SK-N-SH (cell line): ENCODE measurements at regions not wholly inside any gene's neighbourhood (a gene's known extent, or its start where the extent isn't known, plus 50 kb on each side); places are given as distances from the start of the nearest gene placed in this dataset.

ENCODE experiments used
- CTCF ChIA-PET: fragments of 300-600, 350-600 bp; formaldehyde crosslinking; extraction: SDS; loops from one replicate; lab custom pipeline; 2021; lab: Yijun Ruan, JAX
- POLR2A ChIA-PET: fragments of 350-600 bp; sonication (Branson Sonifier 250); formaldehyde crosslinking; extraction: SDS; loops from one replicate; lab custom pipeline; 2020; ENCODE audit warnings: antibody characterized with exemption, inconsistent platforms; lab: Yijun Ruan, JAX
- DNase-seq: peaks from one replicate; pipeline ENCODE4 v3.0.0; 2012
- H2AFZ ChIP-seq: fragments of 200-600 bp; sonication (generic); 2 replicates; pipeline ENCODE4 v1.8.1; 2016; ENCODE audit warnings: antibody characterized with exemption, mild to moderate bottlenecking, low read depth
- H3F3A ChIP-seq: fragments of 200-600 bp; sonication (generic); replicated peaks from 2 replicates; pipeline ENCODE3; 2016; ENCODE audit warnings: antibody characterized with exemption, mild to moderate bottlenecking; ENCODE audit not compliant: insufficient read depth
- H3K27ac ChIP-seq, 2 experiments: fragments of 200-500 bp in 1 of 2; fragments of 200-600 bp in 1 of 2; sonication (Bioruptor generic) in 1 of 2; sonication (generic), shearing (Covaris generic) in 1 of 2; 2 replicates each; pipeline versions ENCODE4 v1.5.1 to v1.6.1; 2014 to 2016; ENCODE audit warnings: low read depth in 2 of 2, inconsistent platforms in 1 of 2, low read length in 1 of 2, mild to moderate bottlenecking in 1 of 2, mixed read lengths in 1 of 2
- H3K27me3 ChIP-seq: fragments of 200-600 bp; sonication (generic), shearing (Covaris generic); 2 replicates; pipeline ENCODE4 v1.6.1; 2016; ENCODE audit warnings: mixed run types; ENCODE audit not compliant: insufficient read depth
- H3K36me3 ChIP-seq, 2 experiments: fragments of 200-500 bp in 1 of 2; fragments of 200-600 bp in 1 of 2; sonication (Bioruptor generic) in 1 of 2; sonication (generic) in 1 of 2; replicated peaks in 1 of 2; 2 replicates each; pipeline versions ENCODE3 to v1.5.1; 2014 to 2016; ENCODE audit warnings: low read length in 1 of 2, mild to moderate bottlenecking in 1 of 2; ENCODE audit not compliant: insufficient read depth in 2 of 2, control insufficient read depth in 1 of 2
- H3K4me1 ChIP-seq, 2 experiments: fragments of 200-500 bp in 1 of 2; fragments of 200-600 bp in 1 of 2; sonication (Bioruptor generic) in 1 of 2; sonication (generic), shearing (Covaris generic) in 1 of 2; 2 replicates each; pipeline versions ENCODE4 v1.5.1 to v1.6.1; 2014 to 2016; ENCODE audit warnings: low read depth in 1 of 2, low read length in 1 of 2, mixed run types in 1 of 2; ENCODE audit not compliant: insufficient read depth in 2 of 2, control insufficient read depth in 1 of 2
- H3K4me2 ChIP-seq: fragments of 200-600 bp; sonication (generic), shearing (Covaris generic); 2 replicates; pipeline ENCODE4 v1.6.1; 2017; ENCODE audit warnings: mixed run types
- H3K4me3 ChIP-seq, 2 experiments: fragments of 200-500 bp in 1 of 2; fragments of 200-600 bp in 1 of 2; sonication (Bioruptor generic) in 1 of 2; sonication (generic), shearing (Covaris generic) in 1 of 2; 2 replicates each; pipeline versions ENCODE4 v1.5.1 to v1.8.1; 2014 to 2016; ENCODE audit warnings: low read depth in 2 of 2, inconsistent platforms in 1 of 2, low read length in 1 of 2, mild to moderate bottlenecking in 1 of 2, mixed read lengths in 1 of 2, moderate library complexity in 1 of 2
- H3K79me2 ChIP-seq: fragments of 200-600 bp; sonication (generic); 2 replicates; pipeline ENCODE4 v1.8.1; 2017; ENCODE audit warnings: mild to moderate bottlenecking; ENCODE audit not compliant: insufficient read depth
- H3K9ac ChIP-seq: fragments of 200-600 bp; sonication (generic); 2 replicates; pipeline ENCODE4 v1.6.1; 2017; ENCODE audit warnings: mixed run types
- H3K9me2 ChIP-seq: fragments of 200-600 bp; sonication (generic); 2 replicates; pipeline ENCODE4 v1.6.1; 2017; ENCODE audit warnings: mixed run types
- H3K9me3 ChIP-seq: fragments of 200-600 bp; sonication (generic); 2 replicates; pipeline ENCODE4 v1.6.1; 2017; ENCODE audit warnings: mixed run types, mild to moderate bottlenecking, moderate library complexity
- H4K20me1 ChIP-seq: fragments of 200-600 bp; sonication (generic); 2 replicates; pipeline ENCODE4 v1.6.1; 2017; ENCODE audit warnings: mild to moderate bottlenecking, mixed run types; ENCODE audit not compliant: insufficient read depth
- EZH2phosphoT487 ChIP-seq: fragments of 200-600 bp; sonication (generic); IDR thresholded peaks from 2 replicates; pipeline ENCODE4 v1.6.1; 2017; ENCODE audit warnings: low read depth, mixed run types, mild to moderate bottlenecking, antibody characterized with exemption, moderate library complexity, borderline replicate concordance
- FOSL2 ChIP-seq: IDR thresholded peaks from 2 replicates; pipeline ENCODE4 v1.4.0; 2012; ENCODE audit warnings: low read depth, mild to moderate bottlenecking, moderate library complexity, borderline replicate concordance
- FOXJ3 ChIP-seq: sonication (generic); formaldehyde crosslinking; IDR thresholded peaks from 2 replicates; pipeline ENCODE4 v1.5.1; 2020; ENCODE audit warnings: mild to moderate bottlenecking, missing genetic modification reagents
- FOXM1 ChIP-seq: IDR thresholded peaks from 2 replicates; pipeline ENCODE4 v1.4.0; 2012; ENCODE audit warnings: low read depth, mild to moderate bottlenecking
- GATA2 ChIP-seq: sonication (generic); formaldehyde crosslinking; IDR thresholded peaks from 2 replicates; pipeline ENCODE4 v1.5.0; 2020; ENCODE audit warnings: mild to moderate bottlenecking, missing genetic modification reagents
- MEF2A ChIP-seq: IDR thresholded peaks from 2 replicates; pipeline ENCODE4 v1.4.0; 2012; ENCODE audit warnings: low read depth, borderline replicate concordance
- MXI1 ChIP-seq: IDR thresholded peaks from 2 replicates; pipeline ENCODE4 v1.6.1; 2012; ENCODE audit warnings: mild to moderate bottlenecking, low read depth, low read length, improper control_type of control experiment
- NFIC ChIP-seq: IDR thresholded peaks from 2 replicates; pipeline ENCODE4 v1.4.0; 2012; ENCODE audit warnings: borderline replicate concordance
- POLR2AphosphoS5 ChIP-seq: IDR thresholded peaks from 2 replicates; pipeline ENCODE4 v1.6.1; 2012; ENCODE audit warnings: low read depth, low read length
- RAD21 ChIP-seq: IDR thresholded peaks from 2 replicates; pipeline ENCODE4 v1.6.1; 2012; ENCODE audit warnings: mild to moderate bottlenecking, low read length
- RFX5 ChIP-seq: IDR thresholded peaks from 2 replicates; pipeline ENCODE4 v1.6.1; 2012; ENCODE audit warnings: mild to moderate bottlenecking, improper control_type of control experiment, low read length
- SIN3A ChIP-seq: IDR thresholded peaks from 2 replicates; pipeline ENCODE4 v1.6.1; 2012; ENCODE audit warnings: low read depth, mild to moderate bottlenecking, low read length, moderate library complexity, borderline replicate concordance
- SMC3 ChIP-seq: IDR thresholded peaks from 2 replicates; pipeline ENCODE4 v1.6.1; 2012; ENCODE audit warnings: low read depth, low read length, improper control_type of control experiment
- TCF12 ChIP-seq: IDR thresholded peaks from 2 replicates; pipeline ENCODE4 v1.4.0; 2012
- ZBTB33 ChIP-seq: IDR thresholded peaks from 2 replicates; pipeline ENCODE4 v1.4.0; 2012; ENCODE audit warnings: low read depth, borderline replicate concordance
- TF ChIP-seq, protein P1 (sequence below): IDR thresholded peaks from 2 replicates; pipeline ENCODE4; 2012
- TF ChIP-seq, protein P2 (sequence below): fragments of 150-350 bp; IDR thresholded peaks from 2 replicates; pipeline ENCODE4 v1.6.1; 2016; ENCODE audit warnings: mild to moderate bottlenecking, low read depth, low read length
- TF ChIP-seq, protein P3 (sequence below): IDR thresholded peaks from 2 replicates; pipeline ENCODE4 v1.6.1; 2012; ENCODE audit warnings: mild to moderate bottlenecking, low read depth, low read length, moderate library complexity
- TF ChIP-seq, protein P4 (sequence below): IDR thresholded peaks from 2 replicates; pipeline ENCODE4 v1.4.0; 2012; ENCODE audit warnings: low read depth, borderline replicate concordance

- TF ChIP-seq RFX5 (no peak), TCF12 (no peak), NFIC (no peak), GATA2 (no peak), SIN3A (no peak), EZH2phosphoT487 (no peak), SMC3 (no peak), FOXJ3 (CRISPR knock-in tag) (no peak), ZBTB33 (no peak), MXI1 (no peak), MEF2A (no peak), FOXM1 (no peak), POLR2AphosphoS5 (no peak), FOSL2 (no peak), RAD21 (no peak)
- TF ChIP-seq, protein P1, sequence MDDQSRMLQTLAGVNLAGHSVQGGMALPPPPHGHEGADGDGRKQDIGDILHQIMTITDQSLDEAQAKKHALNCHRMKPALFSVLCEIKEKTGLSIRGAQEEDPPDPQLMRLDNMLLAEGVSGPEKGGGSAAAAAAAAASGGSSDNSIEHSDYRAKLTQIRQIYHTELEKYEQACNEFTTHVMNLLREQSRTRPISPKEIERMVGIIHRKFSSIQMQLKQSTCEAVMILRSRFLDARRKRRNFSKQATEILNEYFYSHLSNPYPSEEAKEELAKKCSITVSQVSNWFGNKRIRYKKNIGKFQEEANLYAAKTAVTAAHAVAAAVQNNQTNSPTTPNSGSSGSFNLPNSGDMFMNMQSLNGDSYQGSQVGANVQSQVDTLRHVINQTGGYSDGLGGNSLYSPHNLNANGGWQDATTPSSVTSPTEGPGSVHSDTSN, result no peak
- TF ChIP-seq, protein P2, sequence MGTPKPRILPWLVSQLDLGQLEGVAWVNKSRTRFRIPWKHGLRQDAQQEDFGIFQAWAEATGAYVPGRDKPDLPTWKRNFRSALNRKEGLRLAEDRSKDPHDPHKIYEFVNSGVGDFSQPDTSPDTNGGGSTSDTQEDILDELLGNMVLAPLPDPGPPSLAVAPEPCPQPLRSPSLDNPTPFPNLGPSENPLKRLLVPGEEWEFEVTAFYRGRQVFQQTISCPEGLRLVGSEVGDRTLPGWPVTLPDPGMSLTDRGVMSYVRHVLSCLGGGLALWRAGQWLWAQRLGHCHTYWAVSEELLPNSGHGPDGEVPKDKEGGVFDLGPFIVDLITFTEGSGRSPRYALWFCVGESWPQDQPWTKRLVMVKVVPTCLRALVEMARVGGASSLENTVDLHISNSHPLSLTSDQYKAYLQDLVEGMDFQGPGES, result no peak
- TF ChIP-seq, protein P3, sequence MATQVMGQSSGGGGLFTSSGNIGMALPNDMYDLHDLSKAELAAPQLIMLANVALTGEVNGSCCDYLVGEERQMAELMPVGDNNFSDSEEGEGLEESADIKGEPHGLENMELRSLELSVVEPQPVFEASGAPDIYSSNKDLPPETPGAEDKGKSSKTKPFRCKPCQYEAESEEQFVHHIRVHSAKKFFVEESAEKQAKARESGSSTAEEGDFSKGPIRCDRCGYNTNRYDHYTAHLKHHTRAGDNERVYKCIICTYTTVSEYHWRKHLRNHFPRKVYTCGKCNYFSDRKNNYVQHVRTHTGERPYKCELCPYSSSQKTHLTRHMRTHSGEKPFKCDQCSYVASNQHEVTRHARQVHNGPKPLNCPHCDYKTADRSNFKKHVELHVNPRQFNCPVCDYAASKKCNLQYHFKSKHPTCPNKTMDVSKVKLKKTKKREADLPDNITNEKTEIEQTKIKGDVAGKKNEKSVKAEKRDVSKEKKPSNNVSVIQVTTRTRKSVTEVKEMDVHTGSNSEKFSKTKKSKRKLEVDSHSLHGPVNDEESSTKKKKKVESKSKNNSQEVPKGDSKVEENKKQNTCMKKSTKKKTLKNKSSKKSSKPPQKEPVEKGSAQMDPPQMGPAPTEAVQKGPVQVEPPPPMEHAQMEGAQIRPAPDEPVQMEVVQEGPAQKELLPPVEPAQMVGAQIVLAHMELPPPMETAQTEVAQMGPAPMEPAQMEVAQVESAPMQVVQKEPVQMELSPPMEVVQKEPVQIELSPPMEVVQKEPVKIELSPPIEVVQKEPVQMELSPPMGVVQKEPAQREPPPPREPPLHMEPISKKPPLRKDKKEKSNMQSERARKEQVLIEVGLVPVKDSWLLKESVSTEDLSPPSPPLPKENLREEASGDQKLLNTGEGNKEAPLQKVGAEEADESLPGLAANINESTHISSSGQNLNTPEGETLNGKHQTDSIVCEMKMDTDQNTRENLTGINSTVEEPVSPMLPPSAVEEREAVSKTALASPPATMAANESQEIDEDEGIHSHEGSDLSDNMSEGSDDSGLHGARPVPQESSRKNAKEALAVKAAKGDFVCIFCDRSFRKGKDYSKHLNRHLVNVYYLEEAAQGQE, result no peak
- TF ChIP-seq, protein P4, sequence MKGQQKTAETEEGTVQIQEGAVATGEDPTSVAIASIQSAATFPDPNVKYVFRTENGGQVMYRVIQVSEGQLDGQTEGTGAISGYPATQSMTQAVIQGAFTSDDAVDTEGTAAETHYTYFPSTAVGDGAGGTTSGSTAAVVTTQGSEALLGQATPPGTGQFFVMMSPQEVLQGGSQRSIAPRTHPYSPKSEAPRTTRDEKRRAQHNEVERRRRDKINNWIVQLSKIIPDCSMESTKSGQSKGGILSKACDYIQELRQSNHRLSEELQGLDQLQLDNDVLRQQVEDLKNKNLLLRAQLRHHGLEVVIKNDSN, result no peak
- DNase-seq, result no peak
- H2AFZ ChIP-seq, result no peak overlapping the region; the same call in none of the 2 replicates
- no peaks in the 10 kb centered on the region for H3K4me1 ChIP-seq
- H3K9me2 ChIP-seq, result no peaks in the 10 kb centered on the region
- H3F3A ChIP-seq, result peaks cover 4% of the 10 kb centered on the region
- no peak overlapping the region for H3K9ac ChIP-seq
- H3K4me3 ChIP-seq, result no peak overlapping the region
- no peaks in the 10 kb centered on the region for H3K27me3 ChIP-seq
- ChIA-PET POLR2A (no interaction called here), CTCF (no interaction called here)
- no peaks in the 10 kb centered on the region for H3K9me3 ChIP-seq
- H4K20me1 ChIP-seq, result no peaks in the 10 kb centered on the region
- H3K4me2 ChIP-seq, result no peak overlapping the region
- H3K79me2 ChIP-seq, result no peaks in the 10 kb centered on the region
- H3K36me3 ChIP-seq, result no peaks in the 10 kb centered on the region
- H3K27ac ChIP-seq, result no peak overlapping the region
Observed at GRCh38 chr3:110646496-110646895, 425.1 kb upstream of the NECTIN3 start.
